ENCODE measurements at regions not wholly inside any gene's neighbourhood (a gene's known extent, or its start where the extent isn't known, plus 50 kb on each side); places are given as distances from the start of the nearest gene placed in this dataset.

GRCh38 chr11:98955551-98955950 lies 65.2 kb upstream of the CNTN5 start:
- no peak for TF ChIP-seq CTCF (IDR thresholded peaks at IDR 0.05; ENCODE audit: low read depth, low read length, poor library complexity, severe bottlenecking)
- no peak for TF ChIP-seq EZH2phosphoT487 (IDR thresholded peaks at IDR 0.05; ENCODE audit: borderline replicate concordance, low read length)
